ENCODE measurements at regions not wholly inside any gene's neighbourhood (a gene's known extent, or its start where the extent isn't known, plus 50 kb on each side); places are given as distances from the start of the nearest gene placed in this dataset.

GRCh38 chr10:131698986-131699385, 201.8 kb upstream of the PPP2R2D start:
- no peak for DNase-seq (ENCODE audit: low read depth in 1 of 2, low spot score in 1 of 2)

GRCh38 chr10:131700032-131700431, 200.8 kb upstream of the PPP2R2D start:
- no peak for DNase-seq (ENCODE audit: low read depth in 1 of 2, low spot score in 1 of 2)

- no peak for DNase-seq (ENCODE audit: low read depth in 1 of 2, low spot score in 1 of 2)
These were observed 200.3 kb upstream of the PPP2R2D start for GRCh38 chr10:131700506-131700905.

- DNase-seq (ENCODE audit: low read depth in 1 of 2, low spot score in 1 of 2) = no peak
These were observed 199.5 kb upstream of the PPP2R2D start for GRCh38 chr10:131701131-131701947.

GRCh38 chr10:131702531-131703356, 198.1 kb upstream of the PPP2R2D start:
- DNase-seq (ENCODE audit: low read depth in 1 of 2, low spot score in 1 of 2) = no peak

- DNase-seq (ENCODE audit: low read depth in 1 of 2, low spot score in 1 of 2) = no peak
These were observed 197.3 kb upstream of the PPP2R2D start for GRCh38 chr10:131703541-131703940.

- DNase-seq (ENCODE audit: low read depth in 1 of 2, low spot score in 1 of 2) = no peak
These were observed 196.9 kb upstream of the PPP2R2D start for GRCh38 chr10:131703941-131704340.

- no peak for DNase-seq (ENCODE audit: low read depth in 1 of 2, low spot score in 1 of 2)
These were observed 194.3 kb upstream of the PPP2R2D start for GRCh38 chr10:131706476-131706875.

GRCh38 chr10:131706952-131707351, 193.9 kb upstream of the PPP2R2D start:
- DNase-seq (ENCODE audit: low read depth in 1 of 2, low spot score in 1 of 2) = no peak

- no peak for DNase-seq (ENCODE audit: low read depth in 1 of 2, low spot score in 1 of 2)
These were observed 192.5 kb upstream of the PPP2R2D start for GRCh38 chr10:131708225-131708880.

GRCh38 chr10:131710142-131710861, 190.5 kb upstream of the PPP2R2D start:
- DNase-seq (ENCODE audit: low read depth in 1 of 2, low spot score in 1 of 2) = no peak

- no peak for DNase-seq (ENCODE audit: low read depth in 1 of 2, low spot score in 1 of 2)
These were observed 178.7 kb upstream of the PPP2R2D start for GRCh38 chr10:131722121-131722520.

GRCh38 chr10:131722525-131723264, 178.1 kb upstream of the PPP2R2D start:
- no peak for DNase-seq (ENCODE audit: low read depth in 1 of 2, low spot score in 1 of 2)

- no peak for DNase-seq (ENCODE audit: low read depth in 1 of 2, low spot score in 1 of 2)
These were observed 177.3 kb upstream of the PPP2R2D start for GRCh38 chr10:131723297-131724168.

GRCh38 chr10:131724169-131724545, 176.7 kb upstream of the PPP2R2D start:
- no peak for DNase-seq (ENCODE audit: low read depth in 1 of 2, low spot score in 1 of 2)

GRCh38 chr10:131724891-131725580, 175.8 kb upstream of the PPP2R2D start:
- DNase-seq (ENCODE audit: low read depth in 1 of 2, low spot score in 1 of 2) = no peak

- no peak for DNase-seq (ENCODE audit: low read depth in 1 of 2, low spot score in 1 of 2)
These were observed 175.2 kb upstream of the PPP2R2D start for GRCh38 chr10:131725581-131726069.

- DNase-seq (ENCODE audit: low read depth in 1 of 2, low spot score in 1 of 2) = no peak
These were observed 174.5 kb upstream of the PPP2R2D start for GRCh38 chr10:131726076-131726880.

Data from stimulated activated CD4-positive, alpha-beta T cell treated with anti-CD3 and anti-CD28 coated beads, Interleukin-15, amount 100 ng/mL, for 1 hour (primary cell).